H1 (cell line): ENCODE measurements at regions not wholly inside any gene's neighbourhood (a gene's known extent, or its start where the extent isn't known, plus 50 kb on each side); places are given as distances from the start of the nearest gene placed in this dataset.

Source experiments
- CTCF ChIA-PET: fragments of 300-600 bp; sonication (Branson Sonifier 250); formaldehyde crosslinking; loops from one replicate; lab custom pipeline; 2021; ENCODE audit not compliant: partially characterized antibody; lab: Charles Lee
- POLR2A ChIA-PET: fragments of 300-600 bp; sonication (Branson Sonifier 250); formaldehyde crosslinking; loops from one replicate; lab custom pipeline; 2021; ENCODE audit warnings: inconsistent platforms; ENCODE audit not compliant: partially characterized antibody; lab: Charles Lee
- DNase-seq, 2 experiments: peaks; one replicate each; pipeline versions ENCODE4 v3.0.0 to v3.0.0-alpha.2; 2010 to 2022; ENCODE audit warnings: low spot score in 2 of 2, low read depth in 1 of 2, mixed read lengths in 1 of 2
- FAIRE-seq: peaks from 2 replicates; lab custom pipeline; 2011; peaks lifted over from hg19 to GRCh38; lab: Jason Lieb, UNC
- H2AFZ ChIP-seq: 2 replicates; pipeline ENCODE4 v1.8.1; 2012; ENCODE audit warnings: low read length, inconsistent platforms
- H2AK5ac ChIP-seq: 2 replicates; pipeline ENCODE4 v1.6.1; 2013; ENCODE audit warnings: low read depth, low read length
- H2BK120ac ChIP-seq: replicated peaks from 2 replicates; pipeline ENCODE3; 2013; ENCODE audit warnings: low read depth, low read length, inconsistent platforms
- H2BK12ac ChIP-seq: 2 replicates; pipeline ENCODE4 v1.6.1; 2013; ENCODE audit warnings: low read depth, low read length
- H2BK15ac ChIP-seq: 2 replicates; pipeline ENCODE4 v1.6.1; 2013; ENCODE audit warnings: low read length
- H2BK20ac ChIP-seq: 2 replicates; pipeline ENCODE4 v1.6.1; 2013; ENCODE audit warnings: low read length
- H2BK5ac ChIP-seq: 2 replicates; pipeline ENCODE4 v1.6.1; 2013; ENCODE audit warnings: low read depth, low read length
- H3K14ac ChIP-seq: 2 replicates; pipeline ENCODE4 v1.6.1; 2013; ENCODE audit warnings: inconsistent platforms; ENCODE audit not compliant: insufficient read length
- H3K18ac ChIP-seq: 2 replicates; pipeline ENCODE4 v1.6.1; 2013; ENCODE audit warnings: low read length; ENCODE audit errors: extremely low read depth
- H3K23ac ChIP-seq: 2 replicates; pipeline ENCODE4 v1.6.1; 2013; ENCODE audit warnings: inconsistent platforms; ENCODE audit not compliant: insufficient read length
- H3K23me2 ChIP-seq: 2 replicates; pipeline ENCODE4 v1.6.1; 2013; ENCODE audit warnings: low read depth, low read length
- H3K27ac ChIP-seq: 2 replicates; pipeline ENCODE4 v1.6.1; 2011; ENCODE audit warnings: low read depth, low read length, inconsistent platforms
- H3K27me3 ChIP-seq, 4 experiments: replicated peaks in 1 of 4; 1 replicate in 1 of 4; 2 replicates in 3 of 4; pipeline versions ENCODE4 v1.6.1 to v1.8.1; 2011 to 2013; ENCODE audit warnings: low read length in 3 of 4, mild to moderate bottlenecking in 3 of 4, inconsistent platforms in 2 of 4, mixed read lengths in 2 of 4, moderate library complexity in 1 of 4; ENCODE audit not compliant: control insufficient read depth in 3 of 4, insufficient read depth in 3 of 4; ENCODE audit errors: extremely low read depth in 1 of 4
- H3K36me3 ChIP-seq, 4 experiments: 2 replicates each; pipeline versions ENCODE4 v1.6.1 to v1.8.1; 2011 to 2013; ENCODE audit warnings: mild to moderate bottlenecking in 4 of 4, low read length in 3 of 4, moderate library complexity in 2 of 4, control low read depth in 1 of 4, inconsistent platforms in 1 of 4; ENCODE audit not compliant: insufficient read depth in 4 of 4, control insufficient read depth in 2 of 4
- H3K4ac ChIP-seq: replicated peaks from 2 replicates; pipeline ENCODE3; 2013; ENCODE audit warnings: low read length, low read depth, mixed read lengths, inconsistent platforms; ENCODE audit not compliant: insufficient read length
- H3K4me1 ChIP-seq, 4 experiments: replicated peaks in 1 of 4; 1 replicate in 1 of 4; 2 replicates in 3 of 4; pipeline versions ENCODE4 v1.6.1 to v1.8.1; 2011 to 2013; ENCODE audit warnings: low read length in 3 of 4, inconsistent platforms in 2 of 4, mixed read lengths in 1 of 4; ENCODE audit not compliant: insufficient read depth in 4 of 4, control insufficient read depth in 3 of 4
- H3K4me2 ChIP-seq, 2 experiments: 2 replicates each; pipeline versions ENCODE4 v1.6.1 to v1.8.1; 2011 to 2013; ENCODE audit warnings: low read depth in 2 of 2, low read length in 2 of 2, control low read depth in 1 of 2, inconsistent platforms in 1 of 2, mild to moderate bottlenecking in 1 of 2; ENCODE audit not compliant: insufficient read depth in 1 of 2
- H3K4me3 ChIP-seq, 4 experiments: fragments of 200-600, 300-600 bp in 1 of 4; sonication (generic), shearing (Covaris generic), sonication (Bioruptor Twin) in 1 of 4; 2 replicates each; pipeline versions ENCODE4 v1.5.1 to v1.8.1; 2011 to 2016; ENCODE audit warnings: low read length in 4 of 4, low read depth in 3 of 4, control low read depth in 2 of 4, inconsistent platforms in 2 of 4, mild to moderate bottlenecking in 2 of 4, mixed read lengths in 1 of 4, moderate library complexity in 1 of 4; ENCODE audit not compliant: insufficient read depth in 2 of 4; ENCODE audit errors: extremely low read depth in 1 of 4
- H3K56ac ChIP-seq: replicated peaks from 2 replicates; pipeline ENCODE3; 2013; ENCODE audit warnings: low read depth, mild to moderate bottlenecking, mixed read lengths, low read length, inconsistent platforms; ENCODE audit not compliant: insufficient read length
- H3K79me1 ChIP-seq: 2 replicates; pipeline ENCODE4 v1.6.1; 2013; ENCODE audit warnings: low read depth, low read length, control low read depth
- H3K79me2 ChIP-seq, 2 experiments: 2 replicates each; pipeline versions ENCODE4 v1.6.1 to v1.8.1; 2012 to 2013; ENCODE audit warnings: low read length in 2 of 2, mild to moderate bottlenecking in 2 of 2, inconsistent platforms in 1 of 2; ENCODE audit not compliant: insufficient read depth in 2 of 2, control insufficient read depth in 1 of 2
- H3K9ac ChIP-seq, 4 experiments: replicated peaks in 1 of 4; 1 replicate in 1 of 4; 2 replicates in 3 of 4; pipeline versions ENCODE4 v1.6.1 to v1.8.1; 2011 to 2013; ENCODE audit warnings: low read depth in 3 of 4, low read length in 3 of 4, control low read depth in 2 of 4, mild to moderate bottlenecking in 2 of 4, moderate library complexity in 2 of 4, inconsistent platforms in 1 of 4; ENCODE audit errors: extremely low read depth in 1 of 4
- H3K9me3 ChIP-seq, 2 experiments: 2 replicates each; pipeline versions ENCODE4 v1.6.1 to v1.8.1; 2012 to 2013; ENCODE audit warnings: mild to moderate bottlenecking in 2 of 2, moderate library complexity in 2 of 2, control low read depth in 1 of 2, inconsistent platforms in 1 of 2, low read depth in 1 of 2, low read length in 1 of 2, mixed read lengths in 1 of 2; ENCODE audit not compliant: insufficient read depth in 2 of 2
- H4K20me1 ChIP-seq, 2 experiments: replicated peaks in 1 of 2; 2 replicates each; pipeline versions ENCODE3 to v1.8.1; 2011 to 2013; ENCODE audit warnings: inconsistent platforms in 2 of 2, low read length in 2 of 2, mild to moderate bottlenecking in 1 of 2; ENCODE audit not compliant: insufficient read depth in 2 of 2, control insufficient read depth in 1 of 2
- H4K5ac ChIP-seq: 2 replicates; pipeline ENCODE4 v1.6.1; 2013; ENCODE audit warnings: low read length, low read depth, mixed read lengths, inconsistent platforms; ENCODE audit not compliant: insufficient read length
- H4K8ac ChIP-seq: 2 replicates; pipeline ENCODE4 v1.8.0; 2013; ENCODE audit warnings: mild to moderate bottlenecking, moderate library complexity, low read length, inconsistent platforms; ENCODE audit not compliant: insufficient read depth; ENCODE audit errors: extremely low read depth
- H4K91ac ChIP-seq: replicated peaks from 2 replicates; pipeline ENCODE3; 2013; ENCODE audit warnings: low read length, mixed read lengths, inconsistent platforms; ENCODE audit not compliant: insufficient read length
- JUND ChIP-seq: IDR thresholded peaks from 2 replicates; pipeline ENCODE4 v1.6.1; 2011; ENCODE audit warnings: mild to moderate bottlenecking, improper control_type of control experiment, low read length
- RAD21 ChIP-seq, 2 experiments: IDR thresholded peaks in 1 of 2; conservative IDR thresholded peaks in 1 of 2; 2 replicates each; pipeline ENCODE4 v1.6.1; 2011; ENCODE audit warnings: low read depth in 2 of 2, low read length in 2 of 2, improper control_type of control experiment in 1 of 2, inconsistent platforms in 1 of 2, mild to moderate bottlenecking in 1 of 2, moderate library complexity in 1 of 2
- SAP30 ChIP-seq: fragments of 300-600 bp; sonication (generic); IDR thresholded peaks from 2 replicates; pipeline ENCODE4 v1.7.1; 2012; ENCODE audit warnings: low read length, moderate library complexity, mild to moderate bottlenecking, inconsistent platforms; ENCODE audit not compliant: insufficient read depth, insufficient replicate concordance
- TEAD4 ChIP-seq: IDR thresholded peaks from 2 replicates; pipeline ENCODE4 v1.6.1; 2012; ENCODE audit warnings: low read depth, low read length, inconsistent platforms, mixed read lengths
- YY1 ChIP-seq: IDR thresholded peaks from 2 replicates; pipeline ENCODE4 v1.6.1; 2011; ENCODE audit warnings: low read depth, mild to moderate bottlenecking, low read length
- WGBS, 2 experiments: shearing (Covaris generic) in 1 of 2; methylation state at CpG; one replicate each; pipeline versions ENCODE4 v1.1.6 to v1.1.7; 2013 to 2015; ENCODE audit warnings: low lambda C conversion rate in 2 of 2, mixed read lengths in 2 of 2, inconsistent platforms in 1 of 2, low coverage in 1 of 2, missing lambda C conversion rate in 1 of 2; ENCODE audit not compliant: insufficient replicate concordance in 2 of 2, insufficient coverage in 1 of 2, insufficient read length in 1 of 2; ENCODE audit errors: extremely low coverage in 1 of 2, missing lambda C conversion rate in 1 of 2; 5-methylcytosine and 5-hydroxymethylcytosine counted together
- TF ChIP-seq, protein P1 (sequence below), 3 experiments: IDR thresholded peaks; 1 replicate in 2 of 3; 2 replicates in 1 of 3; pipeline versions ENCODE4 v1.5.1 to v1.6.1; 2011; ENCODE audit warnings: low read length in 3 of 3, mild to moderate bottlenecking in 3 of 3, inconsistent platforms in 2 of 3, low read depth in 1 of 3, moderate library complexity in 1 of 3; ENCODE audit not compliant: insufficient read depth in 1 of 3; ENCODE audit errors: control extremely low read depth in 1 of 3

DNA sequence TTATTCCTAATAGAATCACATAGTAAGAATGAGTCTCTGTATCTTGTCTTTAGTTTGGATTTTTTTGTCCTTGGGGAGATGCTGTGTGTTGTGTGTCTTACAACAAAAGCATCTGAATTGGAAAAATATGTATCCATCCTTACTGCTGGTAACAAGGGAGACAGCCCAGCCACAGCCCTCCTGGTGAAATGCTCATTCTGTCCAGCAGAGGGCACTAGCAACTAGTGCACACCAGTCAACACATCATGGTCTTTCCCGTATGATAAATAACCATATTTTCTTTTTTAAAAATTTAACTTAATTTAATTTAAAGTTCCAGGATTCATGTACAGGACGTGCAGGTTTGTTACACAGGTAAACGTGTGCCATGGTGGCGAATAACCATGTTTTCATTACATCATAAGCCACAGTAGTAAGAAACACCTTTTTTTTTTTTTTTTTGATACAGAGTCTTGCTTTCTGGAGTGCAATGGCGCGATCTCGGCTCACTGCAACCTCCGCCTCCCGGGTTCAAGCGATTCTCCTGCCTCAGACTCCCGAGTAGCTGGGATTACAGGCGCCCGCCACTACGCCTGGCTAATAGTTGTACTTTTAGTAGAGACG, 245.1 kb downstream of the PTBP2 start:
- Histone ChIP-seq H3K56ac (no peak overlapping the region), H3K4me3 (no peak overlapping the region), H3K23me2 (no peaks in the 10 kb centered on the region), H3K23ac (no peak overlapping the region), H3K4me1 (no peaks in the 10 kb centered on the region), H4K20me1 (no peaks in the 10 kb centered on the region), H2BK20ac (no peak overlapping the region), H3K27me3 (no peaks in the 10 kb centered on the region), H2BK5ac (no peak overlapping the region), H3K18ac (no peak overlapping the region), H2AFZ (no peak overlapping the region), H3K79me1 (no peaks in the 10 kb centered on the region), H2AK5ac (no peak overlapping the region), H2BK15ac (no peak overlapping the region), H3K4me2 (no peak overlapping the region), H3K79me2 (no peaks in the 10 kb centered on the region), H3K27ac (no peak overlapping the region), H3K9me3 (no peaks in the 10 kb centered on the region), H3K14ac (no peak overlapping the region), H2BK12ac (no peak overlapping the region), H3K36me3 (no peaks in the 10 kb centered on the region), H4K5ac (no peak overlapping the region), H4K91ac (no peak overlapping the region), H2BK120ac (no peak overlapping the region), H3K9ac (no peak overlapping the region), H3K4ac (no peak overlapping the region), H4K8ac (no peak overlapping the region)
- DNase-seq (peak; percentile 56 to 89), FAIRE-seq (peak; percentile 65)
- 0 out of 2 replicates have a peak, but pooled peaks have one; percentile 12 for TF ChIP-seq TEAD4
- TF ChIP-seq JUND: no peak
- TF ChIP-seq, protein P1, sequence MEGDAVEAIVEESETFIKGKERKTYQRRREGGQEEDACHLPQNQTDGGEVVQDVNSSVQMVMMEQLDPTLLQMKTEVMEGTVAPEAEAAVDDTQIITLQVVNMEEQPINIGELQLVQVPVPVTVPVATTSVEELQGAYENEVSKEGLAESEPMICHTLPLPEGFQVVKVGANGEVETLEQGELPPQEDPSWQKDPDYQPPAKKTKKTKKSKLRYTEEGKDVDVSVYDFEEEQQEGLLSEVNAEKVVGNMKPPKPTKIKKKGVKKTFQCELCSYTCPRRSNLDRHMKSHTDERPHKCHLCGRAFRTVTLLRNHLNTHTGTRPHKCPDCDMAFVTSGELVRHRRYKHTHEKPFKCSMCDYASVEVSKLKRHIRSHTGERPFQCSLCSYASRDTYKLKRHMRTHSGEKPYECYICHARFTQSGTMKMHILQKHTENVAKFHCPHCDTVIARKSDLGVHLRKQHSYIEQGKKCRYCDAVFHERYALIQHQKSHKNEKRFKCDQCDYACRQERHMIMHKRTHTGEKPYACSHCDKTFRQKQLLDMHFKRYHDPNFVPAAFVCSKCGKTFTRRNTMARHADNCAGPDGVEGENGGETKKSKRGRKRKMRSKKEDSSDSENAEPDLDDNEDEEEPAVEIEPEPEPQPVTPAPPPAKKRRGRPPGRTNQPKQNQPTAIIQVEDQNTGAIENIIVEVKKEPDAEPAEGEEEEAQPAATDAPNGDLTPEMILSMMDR (IDR thresholded peaks at IDR 0.05; ENCODE audit: control extremely low read depth in 1 of 3, insufficient read depth in 1 of 3, low read depth in 1 of 3, low read length in 3 of 3): peak; percentile 67 to 87 (median 85)
- TF ChIP-seq YY1: no peak
- no peak for TF ChIP-seq SAP30
- TF ChIP-seq RAD21 (IDR thresholded peaks at IDR 0.05 in 1 of 2, conservative IDR thresholded peaks at IDR 0.05 in 1 of 2; ENCODE audit: low read depth in 2 of 2, low read length in 2 of 2): peak; percentile 86
- whole genome bisulfite sequencing, 2 experiments: 68% methylated on average over 15 of the region's 15 CpGs; no CpG with 5 or more reads in 1 of the 2 experiments
- ChIA-PET CTCF (interaction anchor here (0.7 to 1.8 kb wide), 7 partner anchors 13 to 1000 kb away, joined by 3 to 9 read pairs (median 4); no protein-coding TSS in a partner anchor), POLR2A (no interaction called here)
